Right lobe of liver (tissue), 4 donors: ENCODE measurements at regions not wholly inside any gene's neighbourhood (a gene's known extent, or its start where the extent isn't known, plus 50 kb on each side); places are given as distances from the start of the nearest gene placed in this dataset.

Source experiments
- POLR2A ChIP-seq: fragments of 450-650 bp; IDR thresholded peaks from one replicate; pipeline ENCODE4 v1.6.1; 2017; ENCODE audit warnings: antibody characterized with exemption, mild to moderate bottlenecking
- TF ChIP-seq, protein P1 (sequence below), 4 donors: fragments of 200-600 bp in 3 of 4; fragments of 450-650 bp in 1 of 4; IDR thresholded peaks; one replicate each; pipeline versions ENCODE4 v1.5.1 to v1.8.0; 2016 to 2022; ENCODE audit warnings: antibody characterized with exemption in 4 of 4, mild to moderate bottlenecking in 2 of 4
- donor health status: DM: no; HTN: no; CAD: no.
- donor health status: DM: no; HTN: no; CAD: no.
- donor health status: DM: no; HTN: yes; CAD: no.

DNA sequence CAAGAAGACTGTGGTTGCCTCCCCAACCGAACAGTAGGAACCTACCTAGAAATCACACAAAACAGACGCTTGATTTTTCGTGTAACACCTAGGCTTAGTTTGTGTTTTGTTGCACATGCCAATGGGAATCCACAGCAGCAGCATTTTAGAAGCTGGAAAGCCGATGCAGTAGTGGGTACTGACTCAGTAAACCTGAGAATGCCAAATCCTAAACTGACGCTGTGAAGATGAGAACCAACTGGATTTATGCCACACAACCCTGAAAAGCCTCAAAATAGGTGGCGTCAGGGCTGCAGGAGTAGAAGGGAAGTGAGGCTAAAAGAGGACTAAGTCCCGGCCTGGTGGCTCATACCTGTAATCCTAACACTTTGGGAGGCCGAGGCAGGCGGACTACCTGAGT, 162.5 kb downstream of the REEP3 start:
- TF ChIP-seq, protein P1, sequence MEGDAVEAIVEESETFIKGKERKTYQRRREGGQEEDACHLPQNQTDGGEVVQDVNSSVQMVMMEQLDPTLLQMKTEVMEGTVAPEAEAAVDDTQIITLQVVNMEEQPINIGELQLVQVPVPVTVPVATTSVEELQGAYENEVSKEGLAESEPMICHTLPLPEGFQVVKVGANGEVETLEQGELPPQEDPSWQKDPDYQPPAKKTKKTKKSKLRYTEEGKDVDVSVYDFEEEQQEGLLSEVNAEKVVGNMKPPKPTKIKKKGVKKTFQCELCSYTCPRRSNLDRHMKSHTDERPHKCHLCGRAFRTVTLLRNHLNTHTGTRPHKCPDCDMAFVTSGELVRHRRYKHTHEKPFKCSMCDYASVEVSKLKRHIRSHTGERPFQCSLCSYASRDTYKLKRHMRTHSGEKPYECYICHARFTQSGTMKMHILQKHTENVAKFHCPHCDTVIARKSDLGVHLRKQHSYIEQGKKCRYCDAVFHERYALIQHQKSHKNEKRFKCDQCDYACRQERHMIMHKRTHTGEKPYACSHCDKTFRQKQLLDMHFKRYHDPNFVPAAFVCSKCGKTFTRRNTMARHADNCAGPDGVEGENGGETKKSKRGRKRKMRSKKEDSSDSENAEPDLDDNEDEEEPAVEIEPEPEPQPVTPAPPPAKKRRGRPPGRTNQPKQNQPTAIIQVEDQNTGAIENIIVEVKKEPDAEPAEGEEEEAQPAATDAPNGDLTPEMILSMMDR (IDR thresholded peaks at IDR 0.05), result no peak
- TF ChIP-seq POLR2A, result no peak
